AG10803 (cell line): ENCODE measurements at regions not wholly inside any gene's neighbourhood (a gene's known extent, or its start where the extent isn't known, plus 50 kb on each side); places are given as distances from the start of the nearest gene placed in this dataset.

Experiments used
- DNase-seq: peaks from one replicate; pipeline ENCODE4 v3.0.0; 2010; ENCODE audit warnings: low read depth
- H3K4me3 ChIP-seq: 2 replicates; pipeline ENCODE4 v1.5.1; 2011; ENCODE audit warnings: mild to moderate bottlenecking, low read length, control low read depth
- CTCF ChIP-seq: conservative IDR thresholded peaks from 2 replicates; pipeline ENCODE4 v1.5.1; 2011; ENCODE audit warnings: mild to moderate bottlenecking, low read length, control low read depth, inconsistent platforms

GRCh38 chr22:48233586-48233985 is 1471.1 kb downstream of the TBC1D22A start:
- no peak for DNase-seq
- no peak overlapping the region for H3K4me3 ChIP-seq
- TF ChIP-seq CTCF, result no peak

GRCh38 chr22:48228468-48228867 is 1466.0 kb downstream of the TBC1D22A start:
- no peak overlapping the region for H3K4me3 ChIP-seq
- no peak for TF ChIP-seq CTCF
- no peak for DNase-seq

GRCh38 chr22:48227341-48228018 is 1465.0 kb downstream of the TBC1D22A start:
- H3K4me3 ChIP-seq, result no peak overlapping the region
- no peak for TF ChIP-seq CTCF
- DNase-seq, result no peak

- DNase-seq, result no peak
- no peak overlapping the region for H3K4me3 ChIP-seq
- TF ChIP-seq CTCF, result no peak
These were observed 1463.9 kb downstream of the TBC1D22A start for GRCh38 chr22:48226026-48227013.

GRCh38 chr22:48224332-48224731 is 1461.9 kb downstream of the TBC1D22A start:
- TF ChIP-seq CTCF, result no peak
- H3K4me3 ChIP-seq, result no peak overlapping the region
- no peak for DNase-seq

GRCh38 chr22:48223488-48224190 is 1461.2 kb downstream of the TBC1D22A start:
- TF ChIP-seq CTCF, result no peak
- DNase-seq, result no peak
- no peak overlapping the region for H3K4me3 ChIP-seq
